ENCODE measurements at regions not wholly inside any gene's neighbourhood (a gene's known extent, or its start where the extent isn't known, plus 50 kb on each side); places are given as distances from the start of the nearest gene placed in this dataset.

- no peak for TF ChIP-seq CTCF (IDR thresholded peaks at IDR 0.05; ENCODE audit: insufficient read depth, low read depth, low read length)
- TF ChIP-seq EZH2 (IDR thresholded peaks at IDR 0.05; ENCODE audit: insufficient read depth, low read length) = no peak
These were observed 126.5 kb upstream of the CITED2 start for GRCh38 chr6:139500977-139501376.
